Activated CD4-positive, alpha-beta T cell treated with anti-CD3 and anti-CD28 coated beads for 36 hours (primary cell): ENCODE measurements at regions not wholly inside any gene's neighbourhood (a gene's known extent, or its start where the extent isn't known, plus 50 kb on each side); places are given as distances from the start of the nearest gene placed in this dataset.
"Not testable (repeated sequence)": the region's sequence is repeated elsewhere in the genome, so short reads cannot be mapped to it uniquely, and the experiment has no call there.

Source experiments
- ATAC-seq: fragments of 200-7000 bp; cut with Tn5 transposase; one replicate; pipeline ENCODE4 v1.10.0; 2021; ENCODE audit warnings: mild to moderate bottlenecking, moderate library complexity
- CTCF ChIA-PET: fragments of 350-600 bp; sonication (Branson Sonifier 250); formaldehyde crosslinking; loops from one replicate; lab custom pipeline; 2021; ENCODE audit warnings: antibody characterized with exemption; lab: Charles Lee
- POLR2A ChIA-PET: fragments of 350-600 bp; sonication (Branson Sonifier 250); formaldehyde crosslinking; loops from one replicate; lab custom pipeline; 2021; ENCODE audit warnings: antibody characterized with exemption, inconsistent platforms; lab: Charles Lee
- DNase-seq: peaks from one replicate; pipeline ENCODE4 v3.0.0-alpha.2; 2020
- H3K27ac Mint-ChIP-seq: one replicate; pipeline ENCODE4 v1.8.0; 2021; ENCODE audit warnings: mixed read lengths
- H3K27me3 Mint-ChIP-seq: one replicate; pipeline ENCODE4 v1.8.0; 2021; ENCODE audit warnings: mixed read lengths
- H3K36me3 Mint-ChIP-seq: one replicate; pipeline ENCODE4 v1.8.0; 2021; ENCODE audit warnings: low read depth, mixed read lengths
- H3K4me1 Mint-ChIP-seq: one replicate; pipeline ENCODE4 v1.8.0; 2021; ENCODE audit warnings: mixed read lengths
- H3K4me3 Mint-ChIP-seq: one replicate; pipeline ENCODE4 v1.8.0; 2021; ENCODE audit warnings: mild to moderate bottlenecking, moderate library complexity, mixed read lengths
- H3K9me3 Mint-ChIP-seq: one replicate; pipeline ENCODE4 v1.8.0; 2021; ENCODE audit warnings: low read depth, mixed read lengths
- intact Hi-C, 2 experiments: fragments of 100-400 bp; cut with DNase I in 1 of 2; cut with micrococcal nuclease in 1 of 2; formaldehyde crosslinking; loops; one replicate each; pipeline versions ENCODE4 v1.14.2 to v1.15.1; 2022 to 2024; cut with DNase I, micrococcal nuclease

- Mint-ChIP-seq H3K36me3 (no peaks in the 10 kb centered on the region), H3K27ac (no peak overlapping the region), H3K27me3 (no peaks in the 10 kb centered on the region), H3K4me3 (no peak overlapping the region), H3K4me1 (no peaks in the 10 kb centered on the region), H3K9me3 (no peaks in the 10 kb centered on the region)
- no peak for DNase-seq
- intact Hi-C loops, result no loop called here
- no peak for ATAC-seq
- ChIA-PET CTCF (interaction anchor here (0.6 kb wide), 1 partner anchor 72 kb away, joined by 3 read pairs; no protein-coding TSS in a partner anchor), POLR2A (no interaction called here)
Measured at GRCh38 chr18:52222211-52222610, 117.8 kb upstream of the DCC start.

GRCh38 chr18:52227536-52227935 is 112.5 kb upstream of the DCC start:
- CTCF ChIA-PET, result no interaction called here
- Mint-ChIP-seq H3K4me3 (no peak overlapping the region), H3K4me1 (no peaks in the 10 kb centered on the region), H3K36me3 (no peaks in the 10 kb centered on the region), H3K27ac (no peak overlapping the region), H3K9me3 (no peaks in the 10 kb centered on the region), H3K27me3 (no peaks in the 10 kb centered on the region)
- intact Hi-C loops, result no loop called here
- DNase-seq (no peak), ATAC-seq (no peak)
- POLR2A ChIA-PET, result no interaction called here

- intact Hi-C loops, result no loop called here
- CTCF ChIA-PET, result no interaction called here
- no peak overlapping the region for H3K27ac Mint-ChIP-seq
- no peak for DNase-seq
- POLR2A ChIA-PET, result no interaction called here
- no peaks in the 10 kb centered on the region for H3K9me3 Mint-ChIP-seq
- no peak for ATAC-seq
- H3K4me1 Mint-ChIP-seq, result no peaks in the 10 kb centered on the region
- H3K4me3 Mint-ChIP-seq, result no peak overlapping the region
- no peaks in the 10 kb centered on the region for H3K36me3 Mint-ChIP-seq
- no peaks in the 10 kb centered on the region for H3K27me3 Mint-ChIP-seq
Measured at GRCh38 chr18:52228166-52228565, 111.8 kb upstream of the DCC start.

- no peak overlapping the region for H3K27ac Mint-ChIP-seq
- H3K4me1 Mint-ChIP-seq, result no peaks in the 10 kb centered on the region
- H3K36me3 Mint-ChIP-seq, result no peaks in the 10 kb centered on the region
- DNase-seq (no peak), ATAC-seq (no peak)
- intact Hi-C loops, result no loop called here
- no peaks in the 10 kb centered on the region for H3K27me3 Mint-ChIP-seq
- no peak overlapping the region for H3K4me3 Mint-ChIP-seq
- POLR2A ChIA-PET, result no interaction called here
- H3K9me3 Mint-ChIP-seq, result no peaks in the 10 kb centered on the region
- CTCF ChIA-PET, result no interaction called here
Measured at GRCh38 chr18:52236131-52236530, 103.9 kb upstream of the DCC start.

GRCh38 chr18:52237551-52237950 is 102.4 kb upstream of the DCC start:
- no peaks in the 10 kb centered on the region for H3K27me3 Mint-ChIP-seq
- ATAC-seq, result no peak
- no peak overlapping the region for H3K27ac Mint-ChIP-seq
- ChIA-PET POLR2A (no interaction called here), CTCF (interaction anchor here (0.6 kb wide), 1 partner anchor 424 kb away, joined by 3 read pairs; no protein-coding TSS in a partner anchor)
- H3K36me3 Mint-ChIP-seq, result no peaks in the 10 kb centered on the region
- peaks cover 2% of the 10 kb centered on the region for H3K9me3 Mint-ChIP-seq
- intact Hi-C loops, result no loop called here
- no peaks in the 10 kb centered on the region for H3K4me1 Mint-ChIP-seq
- no peak overlapping the region for H3K4me3 Mint-ChIP-seq
- DNase-seq, result no peak

GRCh38 chr18:52242711-52243110 is 97.3 kb upstream of the DCC start:
- H3K36me3 Mint-ChIP-seq, result no peaks in the 10 kb centered on the region
- no peak for ATAC-seq
- no peaks in the 10 kb centered on the region for H3K27me3 Mint-ChIP-seq
- no peak overlapping the region for H3K4me3 Mint-ChIP-seq
- DNase-seq, result no peak
- POLR2A ChIA-PET, result no interaction called here
- peaks cover 16% of the 10 kb centered on the region for H3K9me3 Mint-ChIP-seq
- no peak overlapping the region for H3K27ac Mint-ChIP-seq
- H3K4me1 Mint-ChIP-seq, result no peaks in the 10 kb centered on the region
- CTCF ChIA-PET, result no interaction called here
- intact Hi-C loops, result no loop called here

- ChIA-PET POLR2A (no interaction called here), CTCF (no interaction called here)
- H3K36me3 Mint-ChIP-seq, result no peaks in the 10 kb centered on the region
- ATAC-seq, result no peak
- intact Hi-C loops, result no loop called here
- no peak for DNase-seq
- H3K9me3 Mint-ChIP-seq, result peaks cover 16% of the 10 kb centered on the region
- no peak overlapping the region for H3K27ac Mint-ChIP-seq
- H3K4me1 Mint-ChIP-seq, result no peaks in the 10 kb centered on the region
- H3K4me3 Mint-ChIP-seq, result no peak overlapping the region
- no peaks in the 10 kb centered on the region for H3K27me3 Mint-ChIP-seq
Measured at GRCh38 chr18:52244658-52245057, 95.3 kb upstream of the DCC start.

- no peak overlapping the region for H3K4me3 Mint-ChIP-seq
- no peaks in the 10 kb centered on the region for H3K27me3 Mint-ChIP-seq
- intact Hi-C loops, result no loop called here
- H3K9me3 Mint-ChIP-seq, result no peaks in the 10 kb centered on the region
- ChIA-PET CTCF (no interaction called here), POLR2A (no interaction called here)
- DNase-seq, result no peak
- H3K36me3 Mint-ChIP-seq, result no peaks in the 10 kb centered on the region
- no peaks in the 10 kb centered on the region for H3K4me1 Mint-ChIP-seq
- no peak for ATAC-seq
- H3K27ac Mint-ChIP-seq, result no peak overlapping the region
Measured at GRCh38 chr18:52254367-52254766, 85.6 kb upstream of the DCC start.

- H3K27ac Mint-ChIP-seq, H3K9me3 Mint-ChIP-seq, H3K36me3 Mint-ChIP-seq, H3K27me3 Mint-ChIP-seq, H3K4me1 Mint-ChIP-seq, ATAC-seq, CTCF ChIA-PET, POLR2A ChIA-PET, intact Hi-C loops, DNase-seq, H3K4me3 Mint-ChIP-seq: not testable (repeated sequence)
Measured at GRCh38 chr18:52257417-52257816, 82.6 kb upstream of the DCC start.

- ATAC-seq (no peak), DNase-seq (no peak)
- Mint-ChIP-seq H3K27ac (no peak overlapping the region), H3K4me1 (no peaks in the 10 kb centered on the region), H3K36me3 (no peaks in the 10 kb centered on the region), H3K4me3 (no peak overlapping the region), H3K27me3 (peaks cover 2% of the 10 kb centered on the region), H3K9me3 (peaks cover 2% of the 10 kb centered on the region)
- CTCF ChIA-PET, result no interaction called here
- intact Hi-C loops, result no loop called here
- POLR2A ChIA-PET, result no interaction called here
Measured at GRCh38 chr18:52275817-52276216, 64.2 kb upstream of the DCC start.

- no peaks in the 10 kb centered on the region for H3K36me3 Mint-ChIP-seq
- no peaks in the 10 kb centered on the region for H3K27me3 Mint-ChIP-seq
- no peak for DNase-seq
- H3K4me1 Mint-ChIP-seq, result no peaks in the 10 kb centered on the region
- intact Hi-C loops, result no loop called here
- ChIA-PET CTCF (no interaction called here), POLR2A (no interaction called here)
- H3K27ac Mint-ChIP-seq, result no peak overlapping the region
- no peaks in the 10 kb centered on the region for H3K9me3 Mint-ChIP-seq
- no peak for ATAC-seq
- H3K4me3 Mint-ChIP-seq, result no peak overlapping the region
Measured at GRCh38 chr18:52277785-52278184, 62.2 kb upstream of the DCC start.

GRCh38 chr18:52278191-52278590 is 61.8 kb upstream of the DCC start:
- CTCF ChIA-PET, result no interaction called here
- ATAC-seq, result no peak
- intact Hi-C loops, result no loop called here
- POLR2A ChIA-PET, result no interaction called here
- no peaks in the 10 kb centered on the region for H3K27me3 Mint-ChIP-seq
- H3K4me1 Mint-ChIP-seq, result no peaks in the 10 kb centered on the region
- no peak overlapping the region for H3K4me3 Mint-ChIP-seq
- H3K27ac Mint-ChIP-seq, result no peak overlapping the region
- H3K36me3 Mint-ChIP-seq, result no peaks in the 10 kb centered on the region
- H3K9me3 Mint-ChIP-seq, result no peaks in the 10 kb centered on the region
- no peak for DNase-seq

- no peak overlapping the region for H3K27ac Mint-ChIP-seq
- H3K4me3 Mint-ChIP-seq, result no peak overlapping the region
- no peaks in the 10 kb centered on the region for H3K36me3 Mint-ChIP-seq
- ATAC-seq (no peak), DNase-seq (no peak)
- ChIA-PET POLR2A (no interaction called here), CTCF (no interaction called here)
- no peaks in the 10 kb centered on the region for H3K4me1 Mint-ChIP-seq
- H3K9me3 Mint-ChIP-seq, result peaks cover 2% of the 10 kb centered on the region
- no peaks in the 10 kb centered on the region for H3K27me3 Mint-ChIP-seq
- intact Hi-C loops, result no loop called here
Measured at GRCh38 chr18:52280702-52281101, 59.3 kb upstream of the DCC start.
